ENCODE measurements at regions not wholly inside any gene's neighbourhood (a gene's known extent, or its start where the extent isn't known, plus 50 kb on each side); places are given as distances from the start of the nearest gene placed in this dataset.
A peak's percentile ranks its signal among the peaks of the same experiment; 100 is the strongest.

DNA sequence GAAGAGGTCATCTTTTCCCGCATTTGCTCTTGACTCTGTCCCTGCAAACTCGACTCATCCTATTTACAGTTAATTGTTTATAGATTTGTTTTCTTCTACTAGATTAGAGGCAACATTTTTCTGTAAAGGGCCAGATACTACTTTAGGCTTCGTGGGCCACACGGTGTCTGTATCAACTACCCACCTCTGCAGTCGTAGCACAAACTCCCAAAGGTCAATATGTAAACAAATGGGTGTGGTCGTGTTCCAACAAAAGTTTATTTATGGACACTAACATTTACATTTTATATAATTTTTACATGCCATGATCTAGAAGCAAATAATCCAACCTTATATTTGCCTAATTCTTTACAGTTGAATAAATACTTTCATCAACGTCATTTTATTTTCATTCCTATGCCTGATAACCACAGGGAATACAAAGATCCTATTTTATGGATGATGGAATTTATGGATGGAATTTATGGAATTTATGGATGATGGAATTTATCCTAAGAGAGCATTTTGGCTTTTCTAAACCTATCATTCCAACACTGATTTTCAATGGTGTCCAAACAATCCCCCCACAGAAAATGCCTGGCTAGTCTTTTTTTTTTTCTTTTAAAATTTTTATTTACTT is 232.8 kb downstream of the MYLK4 start:
- ChIA-PET POLR2A (ENCODE audit: unreplicated experiment) (interaction anchor here (0.6 to 0.9 kb wide), 2 partner anchors 88 to 167 kb away, joined by 5 read pairs; no protein-coding TSS in a partner anchor), CTCF (no interaction called here)
- H3K27ac ChIP-seq (ENCODE audit: low read length): peak overlapping the region; percentile 54
- ATAC-seq (peak; percentile 60), DNase-seq (peak; percentile 57)
- no peak overlapping the region for H3K4me3 ChIP-seq (ENCODE audit: low read length)
- H3K9me2 ChIP-seq (replicated peaks; ENCODE audit: low read length): no peaks in the 10 kb centered on the region
- no peaks in the 10 kb centered on the region for H3K27me3 ChIP-seq (ENCODE audit: low read length)
- H2AFZ ChIP-seq (ENCODE audit: low read length): no peak overlapping the region
- H3K4me2 ChIP-seq (ENCODE audit: low read length): no peak overlapping the region
- BruUV-seq (replicated peaks): no TSS peak
- H3F3A ChIP-seq (ENCODE audit: low read length, unreplicated experiment): no peaks in the 10 kb centered on the region
- no peaks in the 10 kb centered on the region for H3K79me2 ChIP-seq (ENCODE audit: low read length)
- peaks cover 24% of the 10 kb centered on the region for H3K4me1 ChIP-seq (ENCODE audit: insufficient read depth, low read length)
- no peaks in the 10 kb centered on the region for H4K20me1 ChIP-seq (ENCODE audit: low read length)
- H3K9me3 ChIP-seq (ENCODE audit: low read length): peaks cover 13% of the 10 kb centered on the region; the same call in 1 of the 2 replicates
- TF ChIP-seq EZH2 (IDR thresholded peaks at IDR 0.05; ENCODE audit: low read length, unreplicated experiment): no peak
- intact Hi-C loops (cut with micrococcal nuclease): no loop called here
- no peak overlapping the region for H3K9ac ChIP-seq (ENCODE audit: low read length)
- H3K36me3 ChIP-seq (ENCODE audit: low read depth, low read length): no peaks in the 10 kb centered on the region

DNA sequence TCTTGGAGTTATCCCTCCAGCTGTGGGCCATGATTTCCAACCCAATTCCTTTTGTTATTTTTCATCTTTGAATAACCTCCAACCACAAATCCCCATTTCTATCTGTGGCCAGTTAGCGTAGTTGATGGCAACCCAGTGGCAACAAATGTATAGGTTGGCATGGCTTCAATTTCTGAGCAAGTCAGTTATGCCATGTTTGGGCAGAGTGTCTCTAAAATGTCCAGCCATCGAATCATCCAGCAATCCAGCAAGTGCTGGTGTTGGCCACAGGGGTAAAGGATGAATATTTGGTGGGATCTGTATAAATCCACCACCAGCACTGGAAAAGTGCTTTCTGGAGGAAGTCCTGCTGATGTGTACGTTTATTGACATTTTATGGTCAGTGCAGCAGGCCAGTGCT is 233.3 kb downstream of the MYLK4 start:
- Histone ChIP-seq H3K9ac (ENCODE audit: low read length) (no peak overlapping the region), H3K9me2 (replicated peaks; ENCODE audit: low read length) (no peaks in the 10 kb centered on the region), H3K27me3 (ENCODE audit: low read length) (no peaks in the 10 kb centered on the region), H3K27ac (ENCODE audit: low read length) (peak overlapping the region; percentile 27; the same call in 1 of the 2 replicates), H3K36me3 (ENCODE audit: low read depth, low read length) (no peaks in the 10 kb centered on the region), H3K4me1 (ENCODE audit: insufficient read depth, low read length) (peaks cover 19% of the 10 kb centered on the region), H3K79me2 (ENCODE audit: low read length) (no peaks in the 10 kb centered on the region), H3K4me2 (ENCODE audit: low read length) (no peak overlapping the region), H4K20me1 (ENCODE audit: low read length) (no peaks in the 10 kb centered on the region), H3K9me3 (ENCODE audit: low read length) (peaks cover 13% of the 10 kb centered on the region; the same call in 1 of the 2 replicates), H3K4me3 (ENCODE audit: low read length) (no peak overlapping the region), H3F3A (ENCODE audit: low read length, unreplicated experiment) (no peaks in the 10 kb centered on the region), H2AFZ (ENCODE audit: low read length) (no peak overlapping the region)
- no peak for TF ChIP-seq EZH2 (IDR thresholded peaks at IDR 0.05; ENCODE audit: low read length, unreplicated experiment)
- CTCF ChIA-PET: no interaction called here
- DNase-seq: no peak
- no TSS peak for BruUV-seq (replicated peaks)
- intact Hi-C loops (cut with micrococcal nuclease): no loop called here
- POLR2A ChIA-PET (ENCODE audit: unreplicated experiment): no interaction called here
- peak; percentile 16 for ATAC-seq

DNA sequence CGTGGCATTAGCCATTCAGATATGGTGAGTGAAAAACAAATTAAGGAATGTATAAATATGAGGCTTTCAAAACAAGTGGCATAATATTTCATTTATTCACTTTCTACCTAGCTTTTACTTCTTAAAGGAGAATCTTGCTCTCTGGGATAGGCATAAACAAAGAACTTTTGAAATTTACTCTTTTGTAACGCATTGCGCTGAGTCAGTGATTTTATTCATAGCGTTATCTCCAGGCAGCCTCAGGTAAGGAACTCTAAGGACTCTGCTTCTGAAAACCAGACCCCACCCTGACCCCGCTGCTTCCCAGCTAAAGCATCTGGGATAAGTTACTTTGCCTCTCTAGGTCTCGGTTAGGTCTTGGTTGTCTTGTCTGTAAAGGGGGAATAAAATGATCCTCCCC is 234.7 kb downstream of the MYLK4 start:
- BruUV-seq (replicated peaks): no TSS peak
- TF ChIP-seq EZH2phosphoT487 (IDR thresholded peaks at IDR 0.05; ENCODE audit: borderline replicate concordance, low read length) (no peak), EZH2 (IDR thresholded peaks at IDR 0.05; ENCODE audit: low read length, unreplicated experiment) (no peak)
- TF ChIP-seq, protein P1, sequence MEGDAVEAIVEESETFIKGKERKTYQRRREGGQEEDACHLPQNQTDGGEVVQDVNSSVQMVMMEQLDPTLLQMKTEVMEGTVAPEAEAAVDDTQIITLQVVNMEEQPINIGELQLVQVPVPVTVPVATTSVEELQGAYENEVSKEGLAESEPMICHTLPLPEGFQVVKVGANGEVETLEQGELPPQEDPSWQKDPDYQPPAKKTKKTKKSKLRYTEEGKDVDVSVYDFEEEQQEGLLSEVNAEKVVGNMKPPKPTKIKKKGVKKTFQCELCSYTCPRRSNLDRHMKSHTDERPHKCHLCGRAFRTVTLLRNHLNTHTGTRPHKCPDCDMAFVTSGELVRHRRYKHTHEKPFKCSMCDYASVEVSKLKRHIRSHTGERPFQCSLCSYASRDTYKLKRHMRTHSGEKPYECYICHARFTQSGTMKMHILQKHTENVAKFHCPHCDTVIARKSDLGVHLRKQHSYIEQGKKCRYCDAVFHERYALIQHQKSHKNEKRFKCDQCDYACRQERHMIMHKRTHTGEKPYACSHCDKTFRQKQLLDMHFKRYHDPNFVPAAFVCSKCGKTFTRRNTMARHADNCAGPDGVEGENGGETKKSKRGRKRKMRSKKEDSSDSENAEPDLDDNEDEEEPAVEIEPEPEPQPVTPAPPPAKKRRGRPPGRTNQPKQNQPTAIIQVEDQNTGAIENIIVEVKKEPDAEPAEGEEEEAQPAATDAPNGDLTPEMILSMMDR (conservative IDR thresholded peaks at IDR 0.05; ENCODE audit: low read depth, low read length): no peak
- CTCF ChIA-PET: no interaction called here
- Histone ChIP-seq H3K27me3 (ENCODE audit: low read length) (no peaks in the 10 kb centered on the region), H4K20me1 (ENCODE audit: low read length) (no peaks in the 10 kb centered on the region), H3K4me1 (ENCODE audit: insufficient read depth, low read length) (peaks cover 13% of the 10 kb centered on the region), H3K9me3 (ENCODE audit: low read length) (peaks cover 13% of the 10 kb centered on the region; the same call in 1 of the 2 replicates), H3K4me3 (ENCODE audit: low read length) (no peak overlapping the region), H3K27ac (ENCODE audit: low read length) (no peak overlapping the region), H3F3A (ENCODE audit: low read length, unreplicated experiment) (no peaks in the 10 kb centered on the region), H3K36me3 (ENCODE audit: low read depth, low read length) (no peaks in the 10 kb centered on the region), H2AFZ (ENCODE audit: low read length) (no peak overlapping the region), H3K4me2 (ENCODE audit: low read length) (no peak overlapping the region), H3K79me2 (ENCODE audit: low read length) (no peaks in the 10 kb centered on the region), H3K9ac (ENCODE audit: low read length) (no peak overlapping the region), H3K9me2 (replicated peaks; ENCODE audit: low read length) (no peaks in the 10 kb centered on the region)
- no peak for ATAC-seq
- POLR2A ChIA-PET (ENCODE audit: unreplicated experiment): interaction anchor here (0.5 kb wide), 1 partner anchor 378 kb away, joined by 3 read pairs; no protein-coding TSS in a partner anchor
- intact Hi-C loops (cut with micrococcal nuclease): no loop called here
- DNase-seq: no peak

All from PC-3 (cell line).